HL-60 (cell line): ENCODE measurements at regions not wholly inside any gene's neighbourhood (a gene's known extent, or its start where the extent isn't known, plus 50 kb on each side); places are given as distances from the start of the nearest gene placed in this dataset.

ENCODE experiments used
- DNase-seq, 2 experiments: peaks; one replicate each; pipeline ENCODE4 v3.0.0-alpha.2; 2010 to 2020; ENCODE audit warnings: low read depth in 1 of 2, low spot score in 1 of 2
- H3K27ac ChIP-seq: fragments of 250-450 bp; sonication (Bioruptor Pico); replicated peaks from 2 replicates; pipeline ENCODE4 v1.5.1; 2020; ENCODE audit warnings: mild to moderate bottlenecking, moderate library complexity
- H3K27me3 ChIP-seq: fragments of 250-450 bp; sonication (Bioruptor Pico); 2 replicates; pipeline ENCODE4 v1.5.1; 2021; ENCODE audit warnings: mild to moderate bottlenecking, moderate library complexity; ENCODE audit not compliant: insufficient read depth, poor library complexity, severe bottlenecking
- H3K4me3 ChIP-seq: replicated peaks from 2 replicates; pipeline ENCODE4 v1.5.1; 2011; ENCODE audit warnings: mild to moderate bottlenecking, control low read depth, low read length; ENCODE audit not compliant: insufficient read depth
- CTCF ChIP-seq: IDR thresholded peaks from one replicate; pipeline ENCODE4 v1.5.1; 2011; ENCODE audit warnings: low read length, control low read depth, inconsistent platforms; ENCODE audit not compliant: insufficient read depth
- GABPA ChIP-seq: IDR thresholded peaks from 2 replicates; pipeline ENCODE4 v1.6.1; 2012; ENCODE audit warnings: low read depth
- POLR2AphosphoS5 ChIP-seq: IDR thresholded peaks from 2 replicates; pipeline ENCODE4 v1.6.1; 2012; ENCODE audit warnings: low read depth
- REST ChIP-seq: IDR thresholded peaks from 2 replicates; pipeline ENCODE4 v1.6.1; 2012; ENCODE audit warnings: low read depth; ENCODE audit not compliant: insufficient replicate concordance
- SPI1 ChIP-seq: IDR thresholded peaks from 2 replicates; pipeline ENCODE4 v1.6.1; 2012; ENCODE audit warnings: low read depth, mild to moderate bottlenecking, borderline replicate concordance

GRCh38 chr10:128506423-128506822 is 380.2 kb upstream of the MKI67 start:
- no peaks in the 10 kb centered on the region for H3K27me3 ChIP-seq
- TF ChIP-seq REST (no peak), CTCF (no peak), SPI1 (no peak), GABPA (no peak), POLR2AphosphoS5 (no peak)
- no peak overlapping the region for H3K27ac ChIP-seq
- DNase-seq = no peak
- no peak overlapping the region for H3K4me3 ChIP-seq

GRCh38 chr10:128507066-128507465 is 380.8 kb upstream of the MKI67 start:
- H3K4me3 ChIP-seq = no peak overlapping the region
- H3K27ac ChIP-seq = no peak overlapping the region
- TF ChIP-seq SPI1 (no peak), REST (no peak), GABPA (no peak), POLR2AphosphoS5 (no peak), CTCF (no peak)
- DNase-seq = no peak
- H3K27me3 ChIP-seq = no peaks in the 10 kb centered on the region

- Histone ChIP-seq H3K27ac (no peak overlapping the region), H3K4me3 (no peak overlapping the region), H3K27me3 (no peaks in the 10 kb centered on the region)
- TF ChIP-seq SPI1 (no peak), CTCF (no peak), GABPA (no peak), POLR2AphosphoS5 (no peak), REST (no peak)
- no peak for DNase-seq
These were observed 385.1 kb upstream of the MKI67 start for GRCh38 chr10:128511284-128511683.
